GM12872 (cell line): ENCODE measurements at regions not wholly inside any gene's neighbourhood (a gene's known extent, or its start where the extent isn't known, plus 50 kb on each side); places are given as distances from the start of the nearest gene placed in this dataset.

Experiments used
- TF ChIP-seq, protein P1 (sequence below): IDR thresholded peaks from 3 replicates; pipeline ENCODE4 v1.5.1; 2011; ENCODE audit warnings: low read depth, mild to moderate bottlenecking, low read length, moderate library complexity; ENCODE audit not compliant: insufficient read depth

DNA sequence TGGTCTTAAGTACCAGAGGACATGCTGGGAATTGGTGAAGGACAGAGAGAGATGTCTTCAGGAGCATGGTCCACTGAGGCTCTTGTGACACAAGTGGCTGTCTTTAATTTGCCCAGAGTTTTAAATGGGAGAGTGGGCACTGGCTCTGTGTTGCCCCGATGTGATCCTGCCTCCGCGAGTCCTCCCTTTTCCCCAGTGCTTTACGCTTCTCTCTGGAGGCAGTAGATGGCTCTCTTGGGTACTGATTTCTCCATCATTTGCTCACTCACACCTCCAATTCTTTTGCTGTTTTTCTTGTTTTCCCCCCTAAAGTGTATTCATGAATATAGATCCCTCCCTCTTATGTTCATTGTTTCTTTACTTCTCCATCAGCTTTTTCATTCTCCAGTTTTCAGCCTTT is 74.3 kb downstream of the EMP1 start:
- TF ChIP-seq, protein P1, sequence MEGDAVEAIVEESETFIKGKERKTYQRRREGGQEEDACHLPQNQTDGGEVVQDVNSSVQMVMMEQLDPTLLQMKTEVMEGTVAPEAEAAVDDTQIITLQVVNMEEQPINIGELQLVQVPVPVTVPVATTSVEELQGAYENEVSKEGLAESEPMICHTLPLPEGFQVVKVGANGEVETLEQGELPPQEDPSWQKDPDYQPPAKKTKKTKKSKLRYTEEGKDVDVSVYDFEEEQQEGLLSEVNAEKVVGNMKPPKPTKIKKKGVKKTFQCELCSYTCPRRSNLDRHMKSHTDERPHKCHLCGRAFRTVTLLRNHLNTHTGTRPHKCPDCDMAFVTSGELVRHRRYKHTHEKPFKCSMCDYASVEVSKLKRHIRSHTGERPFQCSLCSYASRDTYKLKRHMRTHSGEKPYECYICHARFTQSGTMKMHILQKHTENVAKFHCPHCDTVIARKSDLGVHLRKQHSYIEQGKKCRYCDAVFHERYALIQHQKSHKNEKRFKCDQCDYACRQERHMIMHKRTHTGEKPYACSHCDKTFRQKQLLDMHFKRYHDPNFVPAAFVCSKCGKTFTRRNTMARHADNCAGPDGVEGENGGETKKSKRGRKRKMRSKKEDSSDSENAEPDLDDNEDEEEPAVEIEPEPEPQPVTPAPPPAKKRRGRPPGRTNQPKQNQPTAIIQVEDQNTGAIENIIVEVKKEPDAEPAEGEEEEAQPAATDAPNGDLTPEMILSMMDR = no peak
